SU-DHL-6 (cell line): ENCODE measurements at regions not wholly inside any gene's neighbourhood (a gene's known extent, or its start where the extent isn't known, plus 50 kb on each side); places are given as distances from the start of the nearest gene placed in this dataset.
"Not testable (repeated sequence)": the region's sequence is repeated elsewhere in the genome, so short reads cannot be mapped to it uniquely, and the experiment has no call there.

Source experiments
- H2AFZ ChIP-seq: fragments of 200-600 bp; sonication (generic); 2 replicates; pipeline ENCODE4 v1.6.1; 2014; ENCODE audit warnings: low read depth, mild to moderate bottlenecking, moderate library complexity, mixed read lengths, antibody characterized with exemption, low read length; ENCODE audit not compliant: severe bottlenecking
- H3F3A ChIP-seq: fragments of 200-600 bp; shearing (Covaris generic); 2 replicates; pipeline ENCODE4 v1.6.0; 2016; ENCODE audit warnings: antibody characterized with exemption, mild to moderate bottlenecking; ENCODE audit not compliant: insufficient read depth
- H3K27ac ChIP-seq: fragments of 200-600 bp; sonication (generic); 2 replicates; pipeline ENCODE4 v1.5.1; 2016; ENCODE audit warnings: low read depth, mild to moderate bottlenecking, low read length, moderate library complexity, mixed read lengths
- H3K27me3 ChIP-seq: fragments of 200-600 bp; sonication (generic), shearing (Covaris generic); 2 replicates; pipeline ENCODE4 v1.6.0; 2014; ENCODE audit warnings: mild to moderate bottlenecking, low read length
- H3K36me3 ChIP-seq: fragments of 200-600 bp; sonication (generic); 2 replicates; pipeline ENCODE4 v1.6.1; 2014; ENCODE audit warnings: mild to moderate bottlenecking, low read length, mixed read lengths
- H3K4me2 ChIP-seq: fragments of 300-600, 200-600 bp; shearing (Covaris generic), sonication (generic); 2 replicates; pipeline ENCODE4 v1.6.0; 2014; ENCODE audit warnings: low read length, low read depth, mild to moderate bottlenecking; ENCODE audit not compliant: poor library complexity, severe bottlenecking
- H3K4me3 ChIP-seq: fragments of 200-600 bp; sonication (generic); 2 replicates; pipeline ENCODE4 v1.5.1; 2014; ENCODE audit warnings: antibody characterized with exemption, low read length, mild to moderate bottlenecking, mixed read lengths; ENCODE audit not compliant: insufficient read depth, poor library complexity, severe bottlenecking
- H3K79me2 ChIP-seq: fragments of 200-600 bp; sonication (generic); 2 replicates; pipeline ENCODE4 v1.6.1; 2014; ENCODE audit warnings: mild to moderate bottlenecking, low read length, moderate library complexity; ENCODE audit not compliant: insufficient read depth
- H3K9ac ChIP-seq: fragments of 200-600 bp; sonication (generic); 2 replicates; pipeline ENCODE4 v1.7.0; 2014; ENCODE audit warnings: mild to moderate bottlenecking, low read length
- H3K9me2 ChIP-seq: fragments of 200-600 bp; sonication (generic); replicated peaks from 2 replicates; pipeline ENCODE4 v1.6.1; 2014; ENCODE audit warnings: low read length; ENCODE audit not compliant: insufficient read depth
- H3K9me3 ChIP-seq: fragments of 200-600 bp; sonication (generic); 2 replicates; pipeline ENCODE4 v1.6.1; 2014; ENCODE audit warnings: low read length, mixed read lengths; ENCODE audit not compliant: insufficient read depth
- H4K20me1 ChIP-seq: fragments of 200-600 bp; sonication (generic); 2 replicates; pipeline ENCODE4 v1.6.1; 2014; ENCODE audit warnings: low read depth, mild to moderate bottlenecking, antibody characterized with exemption, low read length, moderate library complexity, mixed read lengths
- EZH2phosphoT487 ChIP-seq: fragments of 200-600 bp; sonication (generic), shearing (Covaris generic); conservative IDR thresholded peaks from 2 replicates; pipeline ENCODE4 v1.6.1; 2018; ENCODE audit warnings: mild to moderate bottlenecking, antibody characterized with exemption, low read length, moderate library complexity, mixed read lengths
- TF ChIP-seq, protein P1 (sequence below): fragments of 200-600 bp; sonication (generic); IDR thresholded peaks from one replicate; pipeline ENCODE4 v1.5.1; 2017; ENCODE audit warnings: antibody characterized with exemption, mild to moderate bottlenecking, low read length, moderate library complexity; ENCODE audit not compliant: insufficient read depth, poor library complexity, severe bottlenecking

DNA sequence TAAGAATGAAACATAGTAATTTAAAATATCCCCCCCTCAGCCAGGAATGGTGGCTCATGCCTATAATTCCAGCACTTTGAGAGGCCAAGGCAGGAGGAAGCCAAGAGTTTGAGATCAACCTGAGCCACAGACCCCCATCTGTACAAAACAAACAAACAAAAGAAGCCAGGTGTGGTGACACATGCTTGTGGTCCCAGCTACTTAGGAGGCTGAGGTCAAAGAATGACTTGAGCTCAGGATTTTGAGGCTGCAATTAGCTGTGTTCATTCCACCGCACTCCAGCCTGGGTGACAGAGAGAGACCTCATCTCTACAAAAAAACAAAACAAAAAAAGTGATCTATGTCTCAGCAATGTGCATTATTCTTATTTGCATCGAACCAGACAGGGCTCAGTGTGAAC, 800.8 kb downstream of the MCTP2 start:
- H3K79me2 ChIP-seq, result no peaks in the 10 kb centered on the region
- no peak overlapping the region for H3K4me2 ChIP-seq
- no peak overlapping the region for H3K27ac ChIP-seq
- no peaks in the 10 kb centered on the region for H3K27me3 ChIP-seq
- H3K4me3 ChIP-seq, result no peak overlapping the region
- no peak overlapping the region for H2AFZ ChIP-seq
- no peaks in the 10 kb centered on the region for H3K9me2 ChIP-seq
- TF ChIP-seq, protein P1, sequence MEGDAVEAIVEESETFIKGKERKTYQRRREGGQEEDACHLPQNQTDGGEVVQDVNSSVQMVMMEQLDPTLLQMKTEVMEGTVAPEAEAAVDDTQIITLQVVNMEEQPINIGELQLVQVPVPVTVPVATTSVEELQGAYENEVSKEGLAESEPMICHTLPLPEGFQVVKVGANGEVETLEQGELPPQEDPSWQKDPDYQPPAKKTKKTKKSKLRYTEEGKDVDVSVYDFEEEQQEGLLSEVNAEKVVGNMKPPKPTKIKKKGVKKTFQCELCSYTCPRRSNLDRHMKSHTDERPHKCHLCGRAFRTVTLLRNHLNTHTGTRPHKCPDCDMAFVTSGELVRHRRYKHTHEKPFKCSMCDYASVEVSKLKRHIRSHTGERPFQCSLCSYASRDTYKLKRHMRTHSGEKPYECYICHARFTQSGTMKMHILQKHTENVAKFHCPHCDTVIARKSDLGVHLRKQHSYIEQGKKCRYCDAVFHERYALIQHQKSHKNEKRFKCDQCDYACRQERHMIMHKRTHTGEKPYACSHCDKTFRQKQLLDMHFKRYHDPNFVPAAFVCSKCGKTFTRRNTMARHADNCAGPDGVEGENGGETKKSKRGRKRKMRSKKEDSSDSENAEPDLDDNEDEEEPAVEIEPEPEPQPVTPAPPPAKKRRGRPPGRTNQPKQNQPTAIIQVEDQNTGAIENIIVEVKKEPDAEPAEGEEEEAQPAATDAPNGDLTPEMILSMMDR, result no peak
- no peak for TF ChIP-seq EZH2phosphoT487
- no peaks in the 10 kb centered on the region for H3K36me3 ChIP-seq
- no peaks in the 10 kb centered on the region for H4K20me1 ChIP-seq
- H3K9me3 ChIP-seq, result no peaks in the 10 kb centered on the region
- H3F3A ChIP-seq, result no peaks in the 10 kb centered on the region
- no peak overlapping the region for H3K9ac ChIP-seq

DNA sequence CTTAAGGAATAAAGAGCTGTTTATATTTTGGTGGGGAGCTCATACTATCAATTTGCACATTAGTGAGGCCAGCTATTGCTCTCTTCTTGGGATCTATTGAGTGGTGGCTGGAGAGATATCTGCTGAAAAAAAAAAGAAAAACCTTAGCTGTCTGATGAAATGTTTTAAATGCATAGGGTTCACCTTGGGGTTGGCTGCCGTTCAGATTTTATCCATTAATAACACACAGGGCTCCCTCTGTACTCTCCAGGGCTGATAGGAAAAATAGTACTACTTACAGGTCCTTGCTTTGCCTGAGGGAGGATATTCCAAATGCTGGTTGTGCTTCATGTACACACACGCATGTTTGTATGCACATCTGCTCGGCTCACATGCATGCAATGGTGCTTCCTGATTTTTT, 803.7 kb downstream of the MCTP2 start:
- Histone ChIP-seq H2AFZ (no peak overlapping the region), H3K79me2 (no peaks in the 10 kb centered on the region), H3K27ac (no peak overlapping the region), H3K9ac (no peak overlapping the region), H3K27me3 (no peaks in the 10 kb centered on the region), H3F3A (no peaks in the 10 kb centered on the region), H3K4me3 (no peak overlapping the region), H4K20me1 (no peaks in the 10 kb centered on the region), H3K9me3 (no peaks in the 10 kb centered on the region), H3K9me2 (no peaks in the 10 kb centered on the region), H3K4me2 (no peak overlapping the region), H3K36me3 (no peaks in the 10 kb centered on the region)
- TF ChIP-seq, protein P1, result no peak
- TF ChIP-seq EZH2phosphoT487, result no peak

- Histone ChIP-seq H3K27me3 (no peaks in the 10 kb centered on the region), H3K36me3 (no peaks in the 10 kb centered on the region), H3K79me2 (no peaks in the 10 kb centered on the region), H3K9me2 (no peaks in the 10 kb centered on the region), H2AFZ (no peak overlapping the region), H3K27ac (no peak overlapping the region), H3K9me3 (no peaks in the 10 kb centered on the region), H3K4me3 (no peak overlapping the region), H4K20me1 (no peaks in the 10 kb centered on the region), H3K4me2 (no peak overlapping the region), H3K9ac (no peak overlapping the region), H3F3A (no peaks in the 10 kb centered on the region)
- TF ChIP-seq, protein P1, result no peak
- TF ChIP-seq EZH2phosphoT487, result no peak
These were observed 809.9 kb downstream of the MCTP2 start for GRCh38 chr15:95041297-95041696.

- H3K79me2 ChIP-seq, H3K9me2 ChIP-seq, H2AFZ ChIP-seq, H3K4me3 ChIP-seq, H3K36me3 ChIP-seq, H3F3A ChIP-seq, H3K4me2 ChIP-seq, H4K20me1 ChIP-seq, H3K27ac ChIP-seq, H3K9ac ChIP-seq, H3K27me3 ChIP-seq, H3K9me3 ChIP-seq: not testable (repeated sequence)
These were observed 812.0 kb downstream of the MCTP2 start for GRCh38 chr15:95043236-95043932.
